Peyer's patch (tissue), 4 donors: ENCODE measurements at regions not wholly inside any gene's neighbourhood (a gene's known extent, or its start where the extent isn't known, plus 50 kb on each side); places are given as distances from the start of the nearest gene placed in this dataset.
"Not testable (repeated sequence)": the region's sequence is repeated elsewhere in the genome, so short reads cannot be mapped to it uniquely, and the experiment has no call there.

Experiments used
- CTCF ChIP-seq, 6 experiments: fragments of 450-650 bp in 4 of 6; fragments of 200-600 bp in 2 of 6; sonication (generic) in 1 of 6; IDR thresholded peaks; one replicate each; pipeline ENCODE4 v1.5.1; 2017 to 2019; ENCODE audit warnings: antibody characterized with exemption in 6 of 6, mild to moderate bottlenecking in 3 of 6, moderate library complexity in 1 of 6
- POLR2A ChIP-seq, 2 donors: fragments of 450-650 bp; IDR thresholded peaks; one replicate each; pipeline ENCODE4 v1.5.1; 2017; ENCODE audit warnings: antibody characterized with exemption in 2 of 2, mild to moderate bottlenecking in 2 of 2, moderate library complexity in 2 of 2

- TF ChIP-seq POLR2A, CTCF (IDR thresholded peaks at IDR 0.05): not testable (repeated sequence)
Measured at GRCh38 chr22:47302587-47302986, 540.1 kb downstream of the TBC1D22A start.
